ENCODE measurements at regions not wholly inside any gene's neighbourhood (a gene's known extent, or its start where the extent isn't known, plus 50 kb on each side); places are given as distances from the start of the nearest gene placed in this dataset.

DNA sequence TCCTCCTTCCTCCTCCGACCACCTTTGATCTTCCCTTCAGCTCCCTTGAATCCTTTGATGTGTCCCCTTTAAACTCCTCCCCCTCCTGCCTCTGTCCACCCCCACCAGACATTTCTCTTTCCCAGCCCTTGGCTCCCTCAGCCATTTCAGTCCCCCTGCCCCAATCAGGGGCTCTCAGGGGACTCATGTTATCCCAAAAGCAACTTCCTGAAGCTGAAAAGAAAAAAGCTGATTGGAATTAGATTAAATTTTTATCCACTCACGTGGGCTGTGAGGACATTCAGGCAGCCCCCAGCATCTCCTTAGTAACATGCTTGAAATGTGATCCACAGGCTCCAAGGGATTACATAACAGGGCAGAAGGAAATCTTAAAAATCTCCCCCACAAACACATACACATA lies 81.3 kb downstream of the NEURL3 start:
- no peak for ATAC-seq

More for the DNA sequence above, 81.3 kb downstream of the NEURL3 start:
- no peak for TF ChIP-seq SNAI2 (CRISPR knock-in tag; IDR thresholded peaks at IDR 0.05)
- TF ChIP-seq, protein P1, sequence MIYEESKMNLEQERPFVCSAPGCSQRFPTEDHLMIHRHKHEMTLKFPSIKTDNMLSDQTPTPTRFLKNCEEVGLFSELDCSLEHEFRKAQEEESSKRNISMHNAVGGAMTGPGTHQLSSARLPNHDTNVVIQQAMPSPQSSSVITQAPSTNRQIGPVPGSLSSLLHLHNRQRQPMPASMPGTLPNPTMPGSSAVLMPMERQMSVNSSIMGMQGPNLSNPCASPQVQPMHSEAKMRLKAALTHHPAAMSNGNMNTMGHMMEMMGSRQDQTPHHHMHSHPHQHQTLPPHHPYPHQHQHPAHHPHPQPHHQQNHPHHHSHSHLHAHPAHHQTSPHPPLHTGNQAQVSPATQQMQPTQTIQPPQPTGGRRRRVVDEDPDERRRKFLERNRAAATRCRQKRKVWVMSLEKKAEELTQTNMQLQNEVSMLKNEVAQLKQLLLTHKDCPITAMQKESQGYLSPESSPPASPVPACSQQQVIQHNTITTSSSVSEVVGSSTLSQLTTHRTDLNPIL (CRISPR knock-in tag; IDR thresholded peaks at IDR 0.05; ENCODE audit: low read depth), result no peak

Measured in SK-N-SH treated with all-trans-retinoic acid at 6 μM for 48 hours (cell line).